H9 (cell line): ENCODE measurements at regions not wholly inside any gene's neighbourhood (a gene's known extent, or its start where the extent isn't known, plus 50 kb on each side); places are given as distances from the start of the nearest gene placed in this dataset.

Experiments used
- DNase-seq: peaks from one replicate; pipeline ENCODE4 v3.0.0-alpha.2; 2017
- H2AFZ ChIP-seq: one replicate; pipeline ENCODE4 v1.6.1; 2013; ENCODE audit warnings: mild to moderate bottlenecking, low read length, control low read depth, moderate library complexity
- H2AK5ac ChIP-seq: 2 replicates; pipeline ENCODE4 v1.6.1; 2013; ENCODE audit warnings: low read length, control low read depth, mixed read lengths; ENCODE audit not compliant: insufficient read length
- H2BK120ac ChIP-seq: one replicate; pipeline ENCODE4 v1.6.1; 2013; ENCODE audit warnings: low read depth, mild to moderate bottlenecking, low read length, control low read depth, inconsistent platforms; ENCODE audit not compliant: poor library complexity, severe bottlenecking
- H2BK12ac ChIP-seq: 2 replicates; pipeline ENCODE4 v1.6.1; 2013; ENCODE audit warnings: low read length, control low read depth, mixed read lengths, low read depth; ENCODE audit not compliant: insufficient read length
- H2BK15ac ChIP-seq: 2 replicates; pipeline ENCODE4 v1.6.1; 2013; ENCODE audit warnings: low read depth, low read length, control low read depth
- H2BK20ac ChIP-seq: one replicate; pipeline ENCODE4 v1.6.1; 2013; ENCODE audit warnings: low read depth, mild to moderate bottlenecking, low read length, control low read depth, inconsistent platforms; ENCODE audit not compliant: poor library complexity, severe bottlenecking
- H2BK5ac ChIP-seq: 2 replicates; pipeline ENCODE4 v1.6.1; 2013; ENCODE audit warnings: low read length, control low read depth, mixed read lengths; ENCODE audit not compliant: insufficient read length
- H3K14ac ChIP-seq: 2 replicates; pipeline ENCODE4 v1.6.1; 2013; ENCODE audit warnings: low read length, control low read depth; ENCODE audit not compliant: insufficient read depth
- H3K18ac ChIP-seq: 2 replicates; pipeline ENCODE4 v1.6.1; 2013; ENCODE audit warnings: low read depth, mild to moderate bottlenecking, mixed read lengths, low read length, control low read depth; ENCODE audit not compliant: insufficient read length
- H3K23ac ChIP-seq: 2 replicates; pipeline ENCODE4 v1.6.1; 2013; ENCODE audit warnings: low read length, control low read depth, mixed read lengths, low read depth; ENCODE audit not compliant: insufficient read length
- H3K23me2 ChIP-seq: 2 replicates; pipeline ENCODE4 v1.6.1; 2013; ENCODE audit warnings: low read depth, mild to moderate bottlenecking, mixed read lengths, low read length, control low read depth; ENCODE audit not compliant: insufficient read length, poor library complexity, severe bottlenecking
- H3K27ac ChIP-seq: 2 replicates; pipeline ENCODE4 v1.5.1; 2013; ENCODE audit warnings: low read length, control low read depth, mixed read lengths, low read depth; ENCODE audit not compliant: insufficient read length
- H3K27me3 ChIP-seq: 2 replicates; pipeline ENCODE4 v1.6.1; 2013; ENCODE audit warnings: low read length, control low read depth, inconsistent platforms; ENCODE audit not compliant: insufficient read depth
- H3K4ac ChIP-seq: 2 replicates; pipeline ENCODE4 v1.6.1; 2013; ENCODE audit warnings: low read depth, mild to moderate bottlenecking, control low read depth, inconsistent platforms, low read length, moderate library complexity
- H3K4me1 ChIP-seq: 2 replicates; pipeline ENCODE4 v1.6.1; 2013; ENCODE audit warnings: low read length, control low read depth, inconsistent platforms; ENCODE audit not compliant: insufficient read depth
- H3K4me2 ChIP-seq: 2 replicates; pipeline ENCODE4 v1.6.1; 2013; ENCODE audit warnings: low read length, control low read depth, mixed read lengths; ENCODE audit not compliant: insufficient read length, insufficient read depth
- H3K56ac ChIP-seq: 2 replicates; pipeline ENCODE4 v1.6.1; 2013; ENCODE audit warnings: low read depth, mild to moderate bottlenecking, mixed read lengths, low read length, control low read depth; ENCODE audit not compliant: insufficient read length
- H3K79me1 ChIP-seq: 2 replicates; pipeline ENCODE4 v1.6.1; 2013; ENCODE audit warnings: low read depth, mild to moderate bottlenecking, moderate library complexity, low read length, control low read depth, inconsistent platforms; ENCODE audit not compliant: insufficient read depth, poor library complexity, severe bottlenecking
- H3K79me2 ChIP-seq: 2 replicates; pipeline ENCODE4 v1.6.1; 2013; ENCODE audit warnings: low read length, control low read depth, inconsistent platforms; ENCODE audit not compliant: insufficient read depth
- H3K9ac ChIP-seq: 2 replicates; pipeline ENCODE4 v1.6.1; 2013; ENCODE audit warnings: low read length, control low read depth, mixed read lengths; ENCODE audit not compliant: insufficient read length; ENCODE audit errors: extremely low read depth
- H3K9me3 ChIP-seq: one replicate; pipeline ENCODE4 v1.6.1; 2013; ENCODE audit warnings: low read depth, low read length, inconsistent platforms; ENCODE audit not compliant: control insufficient read depth
- H3T11ph ChIP-seq: one replicate; pipeline ENCODE4 v1.6.1; 2013; ENCODE audit warnings: mild to moderate bottlenecking, low read length, control low read depth, inconsistent platforms
- H4K20me1 ChIP-seq: one replicate; pipeline ENCODE4 v1.6.1; 2013; ENCODE audit not compliant: control insufficient read depth, insufficient read length, insufficient read depth
- H4K5ac ChIP-seq: 2 replicates; pipeline ENCODE4 v1.6.1; 2013; ENCODE audit warnings: low read depth, mild to moderate bottlenecking, mixed read lengths, low read length, control low read depth; ENCODE audit not compliant: insufficient read length
- H4K8ac ChIP-seq: replicated peaks from 2 replicates; pipeline ENCODE4 v1.6.1; 2013; ENCODE audit warnings: low read length, control low read depth, mixed read lengths, low read depth; ENCODE audit not compliant: insufficient read length
- H4K91ac ChIP-seq: 2 replicates; pipeline ENCODE4 v1.6.1; 2013; ENCODE audit warnings: low read depth, mild to moderate bottlenecking, moderate library complexity, mixed read lengths, low read length, control low read depth; ENCODE audit not compliant: insufficient read length
- H3K27ac Mint-ChIP-seq, 3 experiments: 2 replicates in 2 of 3; 3 replicates in 1 of 3; pipeline ENCODE4 v1.8.0; 2020 to 2021; ENCODE audit warnings: mixed read lengths in 3 of 3, mild to moderate bottlenecking in 1 of 3, moderate library complexity in 1 of 3
- H3K27me3 Mint-ChIP-seq: 2 replicates; pipeline ENCODE4 v1.8.0; 2021; ENCODE audit warnings: low read depth, mild to moderate bottlenecking, moderate library complexity, mixed read lengths
- H3K36me3 Mint-ChIP-seq, 3 experiments: 2 replicates in 2 of 3; 3 replicates in 1 of 3; pipeline ENCODE4 v1.8.0; 2020 to 2021; ENCODE audit warnings: low read depth in 3 of 3, mixed read lengths in 3 of 3; ENCODE audit not compliant: insufficient read depth in 1 of 3
- H3K4me1 Mint-ChIP-seq, 2 experiments: 2 replicates each; pipeline ENCODE4 v1.8.0; 2020; ENCODE audit warnings: mixed read lengths in 2 of 2
- H3K4me3 Mint-ChIP-seq, 2 experiments: 2 replicates in 1 of 2; 3 replicates in 1 of 2; pipeline ENCODE4 v1.8.0; 2020 to 2021; ENCODE audit warnings: mild to moderate bottlenecking in 2 of 2, mixed read lengths in 2 of 2, moderate library complexity in 1 of 2
- H3K9me3 Mint-ChIP-seq, 2 experiments: 2 replicates in 1 of 2; 3 replicates in 1 of 2; pipeline ENCODE4 v1.8.0; 2020; ENCODE audit warnings: mild to moderate bottlenecking in 2 of 2, mixed read lengths in 2 of 2, moderate library complexity in 1 of 2
- WGBS: extraction: QIAGEN DNeasy Blood & Tissue Kit; methylation state at CpG from one replicate; pipeline ENCODE4 v1.1.7; 2013; ENCODE audit warnings: missing lambda C conversion rate, low lambda C conversion rate, mixed read lengths; ENCODE audit not compliant: insufficient read length; ENCODE audit errors: extremely low coverage; 5-methylcytosine and 5-hydroxymethylcytosine counted together
- TF ChIP-seq, protein P1 (sequence below): fragments of 200-600 bp; sonication (generic); conservative IDR thresholded peaks from 3 replicates; pipeline ENCODE4 v1.8.0; 2021; ENCODE audit warnings: antibody characterized with exemption, mild to moderate bottlenecking

DNA sequence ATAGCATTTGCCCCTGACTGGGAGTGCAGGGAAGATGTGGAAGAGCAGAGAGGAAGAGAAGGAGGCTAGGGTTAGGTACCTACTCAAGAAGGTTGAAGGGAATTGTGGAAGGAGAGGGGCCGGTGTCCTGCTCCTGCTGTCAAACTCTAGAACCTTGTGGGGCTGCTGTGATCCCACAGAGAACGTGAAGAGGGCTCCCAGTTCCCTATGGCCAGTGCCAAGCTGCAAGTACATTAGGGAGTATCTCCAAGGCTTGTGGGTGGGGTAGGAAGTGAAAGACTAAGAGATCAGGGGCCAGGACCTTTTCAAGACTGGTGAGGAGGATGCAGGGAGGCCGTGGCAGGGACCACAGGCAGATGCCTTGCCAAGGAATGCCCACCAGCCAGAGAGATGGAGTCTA is 263.4 kb downstream of the CDH26 start:
- TF ChIP-seq, protein P1, sequence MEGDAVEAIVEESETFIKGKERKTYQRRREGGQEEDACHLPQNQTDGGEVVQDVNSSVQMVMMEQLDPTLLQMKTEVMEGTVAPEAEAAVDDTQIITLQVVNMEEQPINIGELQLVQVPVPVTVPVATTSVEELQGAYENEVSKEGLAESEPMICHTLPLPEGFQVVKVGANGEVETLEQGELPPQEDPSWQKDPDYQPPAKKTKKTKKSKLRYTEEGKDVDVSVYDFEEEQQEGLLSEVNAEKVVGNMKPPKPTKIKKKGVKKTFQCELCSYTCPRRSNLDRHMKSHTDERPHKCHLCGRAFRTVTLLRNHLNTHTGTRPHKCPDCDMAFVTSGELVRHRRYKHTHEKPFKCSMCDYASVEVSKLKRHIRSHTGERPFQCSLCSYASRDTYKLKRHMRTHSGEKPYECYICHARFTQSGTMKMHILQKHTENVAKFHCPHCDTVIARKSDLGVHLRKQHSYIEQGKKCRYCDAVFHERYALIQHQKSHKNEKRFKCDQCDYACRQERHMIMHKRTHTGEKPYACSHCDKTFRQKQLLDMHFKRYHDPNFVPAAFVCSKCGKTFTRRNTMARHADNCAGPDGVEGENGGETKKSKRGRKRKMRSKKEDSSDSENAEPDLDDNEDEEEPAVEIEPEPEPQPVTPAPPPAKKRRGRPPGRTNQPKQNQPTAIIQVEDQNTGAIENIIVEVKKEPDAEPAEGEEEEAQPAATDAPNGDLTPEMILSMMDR = no peak
- Histone ChIP-seq H2BK5ac (no peak overlapping the region), H3K27me3 (no peaks in the 10 kb centered on the region), H2AK5ac (no peak overlapping the region), H2BK12ac (no peak overlapping the region), H3K9me3 (no peaks in the 10 kb centered on the region), H3K27ac (no peak overlapping the region), H3K56ac (no peak overlapping the region), H2BK120ac (no peak overlapping the region), H3K4ac (no peak overlapping the region), H3K18ac (no peak overlapping the region), H3K4me2 (no peak overlapping the region), H4K5ac (no peak overlapping the region), H4K8ac (no peak overlapping the region), H3T11ph (no peak overlapping the region), H3K23me2 (no peaks in the 10 kb centered on the region), H3K4me1 (no peaks in the 10 kb centered on the region), H3K9ac (no peak overlapping the region), H3K23ac (no peak overlapping the region), H2BK20ac (no peak overlapping the region), H3K79me2 (no peaks in the 10 kb centered on the region), H3K79me1 (no peaks in the 10 kb centered on the region), H3K14ac (no peak overlapping the region), H4K91ac (no peak overlapping the region), H4K20me1 (no peaks in the 10 kb centered on the region), H2BK15ac (no peak overlapping the region), H2AFZ (no peak overlapping the region)
- no peaks in the 10 kb centered on the region for H3K36me3 Mint-ChIP-seq
- H3K27ac Mint-ChIP-seq = no peak overlapping the region
- H3K9me3 Mint-ChIP-seq = no peaks in the 10 kb centered on the region
- WGBS = no CpG with 5 or more reads among the region's 3 CpGs
- H3K4me3 Mint-ChIP-seq = no peak overlapping the region
- peaks cover 24% of the 10 kb centered on the region for H3K27me3 Mint-ChIP-seq
- DNase-seq = no peak
- no peaks in the 10 kb centered on the region for H3K4me1 Mint-ChIP-seq
